ENCODE measurements at regions not wholly inside any gene's neighbourhood (a gene's known extent, or its start where the extent isn't known, plus 50 kb on each side); places are given as distances from the start of the nearest gene placed in this dataset.
"Not testable (repeated sequence)": the region's sequence is repeated elsewhere in the genome, so short reads cannot be mapped to it uniquely, and the experiment has no call there.

DNA sequence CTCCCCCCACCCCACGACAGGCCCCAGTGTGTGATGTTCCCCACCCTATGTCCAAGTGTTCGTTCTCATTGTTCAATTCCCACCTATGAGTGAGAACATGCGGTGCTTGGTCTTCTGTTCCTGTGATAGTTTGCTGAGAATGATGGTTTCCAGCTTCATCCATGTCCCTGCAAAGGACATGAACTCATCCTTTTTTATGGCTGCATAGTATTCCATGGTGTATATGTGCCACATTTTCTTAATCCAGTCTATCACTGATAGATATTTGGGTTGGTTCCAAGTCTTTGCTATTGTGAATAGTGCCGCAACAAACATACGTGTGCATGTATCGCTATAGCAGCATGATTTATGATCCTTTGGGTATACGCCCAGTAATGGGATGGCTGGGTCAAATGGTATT, 139.0 kb downstream of the EPC1 start:
- TF ChIP-seq, protein P1, sequence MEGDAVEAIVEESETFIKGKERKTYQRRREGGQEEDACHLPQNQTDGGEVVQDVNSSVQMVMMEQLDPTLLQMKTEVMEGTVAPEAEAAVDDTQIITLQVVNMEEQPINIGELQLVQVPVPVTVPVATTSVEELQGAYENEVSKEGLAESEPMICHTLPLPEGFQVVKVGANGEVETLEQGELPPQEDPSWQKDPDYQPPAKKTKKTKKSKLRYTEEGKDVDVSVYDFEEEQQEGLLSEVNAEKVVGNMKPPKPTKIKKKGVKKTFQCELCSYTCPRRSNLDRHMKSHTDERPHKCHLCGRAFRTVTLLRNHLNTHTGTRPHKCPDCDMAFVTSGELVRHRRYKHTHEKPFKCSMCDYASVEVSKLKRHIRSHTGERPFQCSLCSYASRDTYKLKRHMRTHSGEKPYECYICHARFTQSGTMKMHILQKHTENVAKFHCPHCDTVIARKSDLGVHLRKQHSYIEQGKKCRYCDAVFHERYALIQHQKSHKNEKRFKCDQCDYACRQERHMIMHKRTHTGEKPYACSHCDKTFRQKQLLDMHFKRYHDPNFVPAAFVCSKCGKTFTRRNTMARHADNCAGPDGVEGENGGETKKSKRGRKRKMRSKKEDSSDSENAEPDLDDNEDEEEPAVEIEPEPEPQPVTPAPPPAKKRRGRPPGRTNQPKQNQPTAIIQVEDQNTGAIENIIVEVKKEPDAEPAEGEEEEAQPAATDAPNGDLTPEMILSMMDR (conservative IDR thresholded peaks at IDR 0.05; ENCODE audit: low read depth in 2 of 2): not testable (repeated sequence)
- not testable (repeated sequence) for TF ChIP-seq EZH2 (IDR thresholded peaks at IDR 0.05; ENCODE audit: low read depth, unreplicated experiment); REST (IDR thresholded peaks at IDR 0.05; ENCODE audit: unreplicated experiment); POLR2AphosphoS5 (IDR thresholded peaks at IDR 0.05; ENCODE audit: low read depth); EZH2phosphoT487 (IDR thresholded peaks at IDR 0.05; ENCODE audit: unreplicated experiment); CREB1 (CRISPR knock-in tag; IDR thresholded peaks at IDR 0.05; ENCODE audit: low read depth); NANOG (IDR thresholded peaks at IDR 0.05; ENCODE audit: borderline replicate concordance); JUNB (IDR thresholded peaks at IDR 0.05; ENCODE audit: unreplicated experiment)
